GM12801 (cell line): ENCODE measurements at regions not wholly inside any gene's neighbourhood (a gene's known extent, or its start where the extent isn't known, plus 50 kb on each side); places are given as distances from the start of the nearest gene placed in this dataset.

Source experiments
- CTCF ChIP-seq: IDR thresholded peaks from one replicate; pipeline ENCODE4 v1.5.1; 2011; ENCODE audit warnings: control low read depth; ENCODE audit not compliant: insufficient read length; ENCODE audit errors: extremely low read depth

- TF ChIP-seq CTCF: no peak
Observed at GRCh38 chr16:85362443-85362842, 250.2 kb upstream of the CIBAR2 start.

- no peak for TF ChIP-seq CTCF
Observed at GRCh38 chr16:85363427-85363826, 249.7 kb upstream of the GSE1 start.

DNA sequence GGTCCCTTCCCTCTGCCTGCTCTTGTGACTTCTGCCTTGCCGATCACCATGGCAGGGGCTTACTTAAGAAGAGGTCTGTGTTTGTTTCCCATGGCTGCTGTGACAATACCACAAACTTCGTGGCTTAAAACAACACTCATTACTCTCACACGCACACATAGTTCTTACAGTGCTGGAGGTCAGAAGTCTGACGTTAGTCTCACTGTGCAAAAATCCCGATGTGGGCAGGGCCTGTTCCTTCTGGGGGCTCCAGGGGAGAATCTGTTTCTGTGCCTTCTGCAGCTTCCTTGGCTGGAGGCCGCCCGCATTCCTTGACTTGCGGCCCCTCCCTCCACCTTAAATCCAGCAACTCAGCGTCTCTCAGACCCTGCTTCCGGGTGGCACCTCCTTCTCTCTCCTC lies 249.2 kb upstream of the GSE1 start:
- no peak for TF ChIP-seq CTCF

DNA sequence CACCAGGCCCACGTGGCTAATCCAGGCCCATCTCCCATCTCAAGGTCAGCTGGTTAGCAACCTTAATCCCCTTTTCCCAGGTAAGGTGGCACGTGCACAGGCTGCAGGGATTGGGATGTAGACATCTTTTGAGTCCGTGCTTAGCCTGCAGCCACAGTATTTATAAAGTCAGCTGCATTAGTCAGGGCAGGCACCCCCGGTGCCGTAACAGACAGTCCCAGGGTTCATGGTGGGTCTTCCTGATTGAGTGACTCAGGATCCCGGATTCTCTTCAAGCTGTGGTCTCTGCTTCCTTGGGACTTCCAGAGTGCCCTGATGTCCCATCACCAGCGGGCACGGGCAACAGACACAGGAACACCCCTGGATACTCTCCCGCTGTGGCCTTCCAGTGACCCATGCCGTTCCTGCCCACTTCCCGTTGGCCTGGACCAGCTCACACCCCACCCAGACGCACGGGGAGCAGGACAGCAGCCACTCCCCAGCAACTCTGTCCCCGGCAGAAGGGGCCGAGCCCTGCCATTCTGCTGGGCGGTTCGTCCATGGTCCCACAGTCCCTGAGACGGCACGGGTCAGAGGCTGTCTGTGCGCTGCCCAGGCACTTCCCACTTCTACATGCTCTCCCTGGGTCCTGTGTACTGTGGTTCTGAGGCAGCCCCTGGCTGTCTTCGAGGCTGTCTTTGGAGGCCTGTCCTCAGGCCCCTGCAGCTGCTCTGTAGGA lies 248.6 kb upstream of the GSE1 start:
- no peak for TF ChIP-seq CTCF

DNA sequence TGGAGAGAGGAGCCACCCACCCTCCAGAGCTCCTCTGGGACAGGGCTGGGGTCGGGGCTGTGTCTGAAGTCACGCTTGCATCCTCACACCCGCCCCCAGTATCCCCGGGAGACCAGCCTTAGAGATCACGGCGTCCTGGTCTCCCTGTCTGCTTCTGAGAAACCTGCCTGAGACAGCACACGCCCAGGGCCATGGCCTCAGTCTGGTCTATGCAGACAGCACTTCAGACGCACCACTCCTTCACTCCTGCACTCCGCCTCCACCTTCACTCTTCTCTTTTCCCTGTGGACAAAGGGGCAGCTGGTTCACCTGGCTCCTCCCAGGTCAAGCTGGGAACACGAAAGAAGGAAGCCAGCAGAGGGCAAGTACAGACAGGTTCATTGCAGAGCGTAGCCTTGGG lies 248.0 kb upstream of the GSE1 start:
- TF ChIP-seq CTCF: no peak

DNA sequence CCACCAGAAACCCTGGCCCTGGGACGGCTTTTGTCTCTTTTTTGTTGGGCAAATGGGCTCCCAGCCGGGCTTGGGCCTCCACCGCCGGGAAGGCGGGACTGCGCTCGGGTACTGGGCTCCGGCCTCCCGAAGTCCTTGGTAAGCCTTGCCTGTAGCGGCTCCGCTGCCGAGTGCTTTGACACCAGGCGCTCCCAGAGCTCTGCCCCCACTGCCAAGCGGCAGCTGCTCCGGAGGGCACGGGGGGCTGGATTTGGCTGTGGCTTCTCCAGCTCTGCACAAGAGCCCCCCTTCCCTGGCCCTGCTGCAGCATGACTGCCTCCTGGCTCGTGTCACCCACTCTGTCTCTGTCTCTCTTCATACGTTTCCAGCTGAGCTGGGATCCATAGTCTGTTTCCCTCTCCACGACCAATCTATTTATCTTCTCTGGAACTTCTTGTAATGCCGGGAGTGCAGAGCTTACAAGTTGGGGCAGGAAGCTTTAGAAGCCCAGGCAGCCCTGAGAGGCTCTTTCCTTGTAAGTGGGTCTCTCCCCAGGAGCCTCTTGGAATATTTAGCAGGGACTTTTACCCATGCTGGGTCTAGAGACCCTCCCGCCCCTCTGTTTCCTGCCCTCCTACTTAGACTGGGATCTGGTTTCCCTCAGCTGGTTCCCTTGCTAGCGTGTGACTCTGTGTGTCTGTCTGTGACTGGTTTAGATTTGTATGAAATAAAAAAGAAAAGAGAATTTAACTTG lies 246.9 kb upstream of the GSE1 start:
- TF ChIP-seq CTCF: no peak

GRCh38 chr16:85367485-85367884 lies 245.6 kb upstream of the GSE1 start:
- no peak for TF ChIP-seq CTCF
